Neural cell (in vitro differentiated cells): ENCODE measurements at regions not wholly inside any gene's neighbourhood (a gene's known extent, or its start where the extent isn't known, plus 50 kb on each side); places are given as distances from the start of the nearest gene placed in this dataset.

Experiments used
- H2AFZ ChIP-seq: fragments of 200-600, 300-800 bp; sonication (generic), shearing (Covaris generic); 2 replicates; pipeline ENCODE4 v1.6.0; 2014; ENCODE audit warnings: low read depth, mild to moderate bottlenecking, antibody characterized with exemption, low read length, moderate library complexity
- H3F3A ChIP-seq: fragments of 200-600 bp; shearing (Covaris generic); 2 replicates; pipeline ENCODE4 v1.6.1; 2016; ENCODE audit warnings: mild to moderate bottlenecking, moderate library complexity, mixed read lengths, antibody characterized with exemption, low read length; ENCODE audit not compliant: insufficient read depth, poor library complexity, severe bottlenecking
- H3K27ac ChIP-seq: fragments of 200-600, 300-800 bp; sonication (generic), shearing (Covaris generic); 2 replicates; pipeline ENCODE4 v1.5.1; 2014; ENCODE audit warnings: mild to moderate bottlenecking, low read length, moderate library complexity
- H3K27me3 ChIP-seq: fragments of 300-800, 200-600 bp; sonication (generic), shearing (Covaris generic); 2 replicates; pipeline ENCODE4 v1.6.0; 2014; ENCODE audit warnings: mild to moderate bottlenecking, low read depth, low read length, moderate library complexity; ENCODE audit not compliant: insufficient read depth
- H3K36me3 ChIP-seq: fragments of 300-800, 200-600 bp; sonication (generic), shearing (Covaris generic); 2 replicates; pipeline ENCODE4 v1.5.1; 2014; ENCODE audit warnings: mild to moderate bottlenecking, antibody characterized with exemption, low read length, moderate library complexity; ENCODE audit not compliant: insufficient read depth
- H3K4me2 ChIP-seq: fragments of 300-800, 200-600 bp; sonication (generic), shearing (Covaris generic); 2 replicates; pipeline ENCODE4 v1.6.0; 2014; ENCODE audit warnings: mild to moderate bottlenecking, low read length
- H3K4me3 ChIP-seq: fragments of 300-800, 200-600 bp; sonication (generic), shearing (Covaris generic); 2 replicates; pipeline ENCODE4 v1.5.1; 2014; ENCODE audit warnings: mild to moderate bottlenecking, low read length, moderate library complexity
- H3K79me2 ChIP-seq: fragments of 200-600 bp; shearing (Covaris generic); replicated peaks from 2 replicates; pipeline ENCODE4 v1.6.0; 2014; ENCODE audit warnings: mild to moderate bottlenecking, low read length, moderate library complexity; ENCODE audit not compliant: insufficient read depth
- H3K9ac ChIP-seq: fragments of 300-800, 200-600 bp; sonication (generic), shearing (Covaris generic); 2 replicates; pipeline ENCODE4 v1.6.1; 2016; ENCODE audit warnings: mild to moderate bottlenecking, low read length, mixed read lengths
- H3K9me2 ChIP-seq: fragments of 200-600 bp; shearing (Covaris generic); 2 replicates; pipeline ENCODE4 v1.6.1; 2016; ENCODE audit warnings: mild to moderate bottlenecking, low read length, mixed read lengths; ENCODE audit not compliant: insufficient read depth
- H3K9me3 ChIP-seq: fragments of 200-600, 300-800 bp; sonication (generic), shearing (Covaris generic); 2 replicates; pipeline ENCODE4 v1.6.1; 2016; ENCODE audit warnings: mild to moderate bottlenecking, mixed run types, low read length, moderate library complexity, mixed read lengths
- H4K20me1 ChIP-seq: fragments of 200-600 bp; shearing (Covaris generic); 2 replicates; pipeline ENCODE4 v1.6.1; 2016; ENCODE audit warnings: mild to moderate bottlenecking, mixed run types; ENCODE audit not compliant: insufficient read depth
- EP300 ChIP-seq: fragments of 450-650 bp; conservative IDR thresholded peaks from 2 replicates; pipeline ENCODE4 v1.6.1; 2014; ENCODE audit warnings: antibody characterized with exemption, mild to moderate bottlenecking, moderate library complexity; ENCODE audit not compliant: poor library complexity, severe bottlenecking
- EZH2 ChIP-seq: fragments of 200-600, 300-800 bp; shearing (Covaris generic), sonication (generic); IDR thresholded peaks from 2 replicates; pipeline ENCODE4 v1.6.1; 2014; ENCODE audit warnings: antibody characterized with exemption, low read length, borderline replicate concordance, mild to moderate bottlenecking; ENCODE audit not compliant: insufficient read depth, poor library complexity, severe bottlenecking
- MXI1 ChIP-seq: fragments of 450-650 bp; conservative IDR thresholded peaks from 2 replicates; pipeline ENCODE4 v1.6.1; 2014; ENCODE audit warnings: antibody characterized with exemption, mild to moderate bottlenecking; ENCODE audit not compliant: poor library complexity, severe bottlenecking
- POLR2AphosphoS5 ChIP-seq: IDR thresholded peaks from 2 replicates; pipeline ENCODE4 v1.6.1; 2012
- RAD21 ChIP-seq: fragments of 450-650 bp; conservative IDR thresholded peaks from 2 replicates; pipeline ENCODE4 v1.6.1; 2014; ENCODE audit warnings: antibody characterized with exemption, mild to moderate bottlenecking, moderate library complexity
- SMC3 ChIP-seq: fragments of 450-650 bp; conservative IDR thresholded peaks from 2 replicates; pipeline ENCODE4 v1.6.1; 2014; ENCODE audit warnings: antibody characterized with exemption, mild to moderate bottlenecking, moderate library complexity; ENCODE audit not compliant: poor library complexity
- TAF1 ChIP-seq: IDR thresholded peaks from 2 replicates; pipeline ENCODE4 v1.6.1; 2012; ENCODE audit warnings: low read depth
- TF ChIP-seq, protein P1 (sequence below): IDR thresholded peaks from 2 replicates; pipeline ENCODE4 v1.6.1; 2012; ENCODE audit warnings: borderline replicate concordance
- TF ChIP-seq, protein P2 (sequence below): fragments of 450-650 bp; IDR thresholded peaks from 2 replicates; pipeline ENCODE4 v1.5.1; 2014; ENCODE audit warnings: antibody characterized with exemption, mild to moderate bottlenecking, moderate library complexity; ENCODE audit not compliant: poor library complexity, severe bottlenecking

DNA sequence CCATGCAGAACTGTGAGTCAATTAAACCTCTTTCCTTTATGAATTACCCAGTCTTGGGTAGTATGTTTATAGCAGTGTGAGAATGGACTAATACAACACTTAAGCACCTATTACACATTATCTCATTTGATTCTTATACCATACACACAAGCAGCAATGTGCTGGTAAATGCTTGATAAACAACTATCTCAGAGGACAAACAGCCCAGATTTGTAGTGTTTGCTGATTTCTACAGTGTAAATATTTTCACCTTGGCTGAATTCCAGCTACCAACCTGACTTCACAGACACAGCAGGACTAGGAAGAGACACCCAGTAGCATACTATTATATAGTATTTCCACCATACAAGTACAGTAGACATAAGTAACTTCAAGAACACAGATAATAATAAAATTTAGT lies 406.5 kb upstream of the CNKSR2 start:
- Histone ChIP-seq H3K27me3 (no peaks in the 10 kb centered on the region), H3F3A (no peaks in the 10 kb centered on the region), H3K9ac (no peak overlapping the region), H3K27ac (no peak overlapping the region), H3K36me3 (no peaks in the 10 kb centered on the region), H3K9me2 (no peaks in the 10 kb centered on the region), H3K4me3 (no peak overlapping the region), H3K79me2 (no peaks in the 10 kb centered on the region), H4K20me1 (no peaks in the 10 kb centered on the region), H3K9me3 (no peaks in the 10 kb centered on the region), H3K4me2 (no peak overlapping the region), H2AFZ (no peak overlapping the region)
- TF ChIP-seq, protein P1, sequence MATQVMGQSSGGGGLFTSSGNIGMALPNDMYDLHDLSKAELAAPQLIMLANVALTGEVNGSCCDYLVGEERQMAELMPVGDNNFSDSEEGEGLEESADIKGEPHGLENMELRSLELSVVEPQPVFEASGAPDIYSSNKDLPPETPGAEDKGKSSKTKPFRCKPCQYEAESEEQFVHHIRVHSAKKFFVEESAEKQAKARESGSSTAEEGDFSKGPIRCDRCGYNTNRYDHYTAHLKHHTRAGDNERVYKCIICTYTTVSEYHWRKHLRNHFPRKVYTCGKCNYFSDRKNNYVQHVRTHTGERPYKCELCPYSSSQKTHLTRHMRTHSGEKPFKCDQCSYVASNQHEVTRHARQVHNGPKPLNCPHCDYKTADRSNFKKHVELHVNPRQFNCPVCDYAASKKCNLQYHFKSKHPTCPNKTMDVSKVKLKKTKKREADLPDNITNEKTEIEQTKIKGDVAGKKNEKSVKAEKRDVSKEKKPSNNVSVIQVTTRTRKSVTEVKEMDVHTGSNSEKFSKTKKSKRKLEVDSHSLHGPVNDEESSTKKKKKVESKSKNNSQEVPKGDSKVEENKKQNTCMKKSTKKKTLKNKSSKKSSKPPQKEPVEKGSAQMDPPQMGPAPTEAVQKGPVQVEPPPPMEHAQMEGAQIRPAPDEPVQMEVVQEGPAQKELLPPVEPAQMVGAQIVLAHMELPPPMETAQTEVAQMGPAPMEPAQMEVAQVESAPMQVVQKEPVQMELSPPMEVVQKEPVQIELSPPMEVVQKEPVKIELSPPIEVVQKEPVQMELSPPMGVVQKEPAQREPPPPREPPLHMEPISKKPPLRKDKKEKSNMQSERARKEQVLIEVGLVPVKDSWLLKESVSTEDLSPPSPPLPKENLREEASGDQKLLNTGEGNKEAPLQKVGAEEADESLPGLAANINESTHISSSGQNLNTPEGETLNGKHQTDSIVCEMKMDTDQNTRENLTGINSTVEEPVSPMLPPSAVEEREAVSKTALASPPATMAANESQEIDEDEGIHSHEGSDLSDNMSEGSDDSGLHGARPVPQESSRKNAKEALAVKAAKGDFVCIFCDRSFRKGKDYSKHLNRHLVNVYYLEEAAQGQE: no peak
- no peak for TF ChIP-seq EP300
- TF ChIP-seq POLR2AphosphoS5: no peak
- TF ChIP-seq SMC3: no peak
- TF ChIP-seq EZH2: no peak
- TF ChIP-seq MXI1: no peak
- TF ChIP-seq, protein P2, sequence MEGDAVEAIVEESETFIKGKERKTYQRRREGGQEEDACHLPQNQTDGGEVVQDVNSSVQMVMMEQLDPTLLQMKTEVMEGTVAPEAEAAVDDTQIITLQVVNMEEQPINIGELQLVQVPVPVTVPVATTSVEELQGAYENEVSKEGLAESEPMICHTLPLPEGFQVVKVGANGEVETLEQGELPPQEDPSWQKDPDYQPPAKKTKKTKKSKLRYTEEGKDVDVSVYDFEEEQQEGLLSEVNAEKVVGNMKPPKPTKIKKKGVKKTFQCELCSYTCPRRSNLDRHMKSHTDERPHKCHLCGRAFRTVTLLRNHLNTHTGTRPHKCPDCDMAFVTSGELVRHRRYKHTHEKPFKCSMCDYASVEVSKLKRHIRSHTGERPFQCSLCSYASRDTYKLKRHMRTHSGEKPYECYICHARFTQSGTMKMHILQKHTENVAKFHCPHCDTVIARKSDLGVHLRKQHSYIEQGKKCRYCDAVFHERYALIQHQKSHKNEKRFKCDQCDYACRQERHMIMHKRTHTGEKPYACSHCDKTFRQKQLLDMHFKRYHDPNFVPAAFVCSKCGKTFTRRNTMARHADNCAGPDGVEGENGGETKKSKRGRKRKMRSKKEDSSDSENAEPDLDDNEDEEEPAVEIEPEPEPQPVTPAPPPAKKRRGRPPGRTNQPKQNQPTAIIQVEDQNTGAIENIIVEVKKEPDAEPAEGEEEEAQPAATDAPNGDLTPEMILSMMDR: no peak
- TF ChIP-seq TAF1: no peak
- TF ChIP-seq RAD21: no peak

DNA sequence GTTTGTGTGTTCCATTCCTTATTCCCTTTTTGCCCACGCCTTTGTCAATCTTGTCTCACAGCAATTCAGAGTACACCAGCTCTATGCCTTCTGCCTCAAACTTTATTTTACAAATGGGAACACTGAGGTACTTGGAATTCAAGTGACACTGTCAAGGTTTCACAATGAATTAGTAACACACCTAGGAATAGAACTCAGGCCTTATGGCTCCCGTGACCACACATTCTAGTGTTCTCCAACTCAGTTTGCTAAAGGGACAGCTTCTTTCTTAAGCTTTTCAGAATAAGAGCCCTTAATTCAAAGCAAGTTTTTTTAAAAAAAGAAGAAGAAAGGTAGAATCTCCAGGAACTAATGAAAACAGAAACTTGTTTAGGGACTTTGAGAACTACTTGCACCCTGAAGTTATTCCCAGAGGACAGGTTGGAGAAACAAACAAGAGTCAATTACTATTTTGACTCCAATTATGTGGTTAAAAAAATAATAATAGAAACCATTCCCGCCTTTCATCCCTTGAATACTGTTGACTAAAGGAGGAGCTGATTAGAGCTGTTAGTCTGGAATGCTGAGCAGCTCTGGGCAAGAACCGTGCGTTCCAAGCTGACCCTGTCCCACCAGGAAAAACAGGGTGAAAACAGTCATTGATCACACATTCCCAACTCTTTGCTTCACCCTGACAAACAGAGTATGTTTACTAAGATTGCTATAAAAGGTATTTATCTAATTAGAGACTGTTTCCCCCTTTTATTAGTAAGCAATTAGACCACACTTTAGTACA lies 408.8 kb upstream of the CNKSR2 start:
- TF ChIP-seq, protein P1: no peak
- no peak for TF ChIP-seq RAD21
- TF ChIP-seq POLR2AphosphoS5: no peak
- no peak for TF ChIP-seq EP300
- TF ChIP-seq MXI1: no peak
- no peak for TF ChIP-seq EZH2
- TF ChIP-seq, protein P2: no peak
- TF ChIP-seq SMC3: no peak
- H4K20me1 ChIP-seq: no peaks in the 10 kb centered on the region
- no peaks in the 10 kb centered on the region for H3K9me3 ChIP-seq
- H3K27ac ChIP-seq: no peak overlapping the region
- no peaks in the 10 kb centered on the region for H3K79me2 ChIP-seq
- no peak overlapping the region for H2AFZ ChIP-seq
- H3K4me3 ChIP-seq: no peak overlapping the region
- no peaks in the 10 kb centered on the region for H3F3A ChIP-seq
- no peaks in the 10 kb centered on the region for H3K27me3 ChIP-seq
- no peak overlapping the region for H3K4me2 ChIP-seq
- no peak overlapping the region for H3K9ac ChIP-seq
- no peaks in the 10 kb centered on the region for H3K36me3 ChIP-seq
- H3K9me2 ChIP-seq: no peaks in the 10 kb centered on the region
